HG03378 (cell line): ENCODE measurements at regions not wholly inside any gene's neighbourhood (a gene's known extent, or its start where the extent isn't known, plus 50 kb on each side); places are given as distances from the start of the nearest gene placed in this dataset.
"Not testable (repeated sequence)": the region's sequence is repeated elsewhere in the genome, so short reads cannot be mapped to it uniquely, and the experiment has no call there.

Experiments used
- ATAC-seq: cut with Tn5 transposase; IDR thresholded peaks from one replicate; pipeline ENCODE4 v1.9.1; 2021; ENCODE audit warnings: mild to moderate bottlenecking, moderate library complexity; ENCODE audit not compliant: unreplicated experiment

GRCh38 chr13:44756276-44756810, 180.2 kb upstream of the TSC22D1 start:
- ATAC-seq = no peak

GRCh38 chr13:44755872-44756271, 179.7 kb upstream of the TSC22D1 start:
- ATAC-seq = no peak

GRCh38 chr13:44752164-44752563, 176.0 kb upstream of the TSC22D1 start:
- ATAC-seq = no peak

- ATAC-seq = no peak
Measured at GRCh38 chr13:44750630-44751029, 174.5 kb upstream of the TSC22D1 start.

- no peak for ATAC-seq
Measured at GRCh38 chr13:44749906-44750305, 173.8 kb upstream of the TSC22D1 start.

- no peak for ATAC-seq
Measured at GRCh38 chr13:44748439-44748838, 172.3 kb upstream of the TSC22D1 start.

- no peak for ATAC-seq
Measured at GRCh38 chr13:44747179-44747578, 171.0 kb upstream of the TSC22D1 start.

- no peak for ATAC-seq
Measured at GRCh38 chr13:44746690-44747089, 170.6 kb upstream of the TSC22D1 start.

- ATAC-seq = no peak
Measured at GRCh38 chr13:44744880-44745633, 168.9 kb upstream of the TSC22D1 start.

GRCh38 chr13:44739539-44739938, 163.4 kb upstream of the TSC22D1 start:
- ATAC-seq = no peak

- ATAC-seq = no peak
Measured at GRCh38 chr13:44739120-44739519, 163.0 kb upstream of the TSC22D1 start.

GRCh38 chr13:44738463-44738862, 162.3 kb upstream of the TSC22D1 start:
- no peak for ATAC-seq

- no peak for ATAC-seq
Measured at GRCh38 chr13:44735806-44736205, 159.7 kb upstream of the TSC22D1 start.

- no peak for ATAC-seq
Measured at GRCh38 chr13:44734201-44734707, 158.1 kb upstream of the TSC22D1 start.

GRCh38 chr13:44732503-44733098, 156.5 kb upstream of the TSC22D1 start:
- ATAC-seq = no peak

GRCh38 chr13:44730851-44731250, 154.7 kb upstream of the TSC22D1 start:
- ATAC-seq = no peak

- no peak for ATAC-seq
Measured at GRCh38 chr13:44730099-44730498, 154.0 kb upstream of the TSC22D1 start.

GRCh38 chr13:44727591-44727990, 151.5 kb upstream of the TSC22D1 start:
- ATAC-seq = not testable (repeated sequence)

GRCh38 chr13:44726778-44727177, 150.6 kb upstream of the TSC22D1 start:
- no peak for ATAC-seq

GRCh38 chr13:44726214-44726613, 150.1 kb upstream of the TSC22D1 start:
- ATAC-seq = no peak

- ATAC-seq = no peak
Measured at GRCh38 chr13:44719857-44720671, 143.9 kb upstream of the TSC22D1 start.
